Upper lobe of left lung (tissue), 6 donors: ENCODE measurements at regions not wholly inside any gene's neighbourhood (a gene's known extent, or its start where the extent isn't known, plus 50 kb on each side); places are given as distances from the start of the nearest gene placed in this dataset.

Experiments
- ATAC-seq, 2 donors: fragments of 200-7000 bp; cut with Tn5 transposase; one replicate each; pipeline ENCODE4 v1.9.1; 2022; ENCODE audit warnings: mild to moderate bottlenecking in 2 of 2, moderate library complexity in 2 of 2; ENCODE audit not compliant: low FRiP score in 2 of 2
- DNase-seq, 2 donors: peaks; one replicate each; pipeline ENCODE4 v3.0.0-alpha.2; 2019 to 2020
- H3K27ac ChIP-seq, 4 donors: fragments of 200-600 bp; sonication (generic); one replicate each; pipeline ENCODE4 v1.5.1; 2016 to 2019
- H3K27me3 ChIP-seq, 4 donors: fragments of 200-600 bp; sonication (generic); one replicate each; pipeline ENCODE4 v1.5.1; 2017 to 2019
- H3K36me3 ChIP-seq, 4 donors: fragments of 200-600 bp; sonication (generic); one replicate each; pipeline ENCODE4 v1.5.1; 2016 to 2019
- H3K4me1 ChIP-seq, 4 donors: fragments of 200-600 bp; sonication (generic); one replicate each; pipeline ENCODE4 v1.5.1; 2018 to 2019
- H3K4me3 ChIP-seq, 4 donors: fragments of 200-600 bp; sonication (generic); one replicate each; pipeline ENCODE4 v1.5.1; 2017 to 2019; ENCODE audit warnings: mild to moderate bottlenecking in 2 of 4, moderate library complexity in 1 of 4
- H3K9me3 ChIP-seq, 4 donors: fragments of 200-600 bp; sonication (generic); one replicate each; pipeline ENCODE4 v1.5.1; 2018 to 2019
- EP300 ChIP-seq, 4 donors: sonication (generic); formaldehyde crosslinking; IDR thresholded peaks; one replicate each; pipeline ENCODE4 v1.5.1; 2017; ENCODE audit warnings: antibody characterized with exemption in 4 of 4, control low read depth in 2 of 4
- POLR2A ChIP-seq, 4 donors: fragments of 450-650 bp; IDR thresholded peaks; one replicate each; pipeline ENCODE4 v1.5.1; 2016 to 2017; ENCODE audit warnings: antibody characterized with exemption in 4 of 4, mild to moderate bottlenecking in 2 of 4
- POLR2AphosphoS5 ChIP-seq, 2 donors: sonication (generic); formaldehyde crosslinking; IDR thresholded peaks; one replicate each; pipeline ENCODE4 v1.5.1; 2017; ENCODE audit warnings: antibody characterized with exemption in 2 of 2
- WGBS, 2 donors: methylation state at CpG; one replicate each; pipeline ENCODE4 v1.1.5; 2017 to 2018; 5-methylcytosine and 5-hydroxymethylcytosine counted together
- TF ChIP-seq, protein P1 (sequence below), 6 experiments: fragments of 450-650 bp in 4 of 6; fragments of 200-600 bp in 2 of 6; sonication (generic) in 2 of 6; IDR thresholded peaks; one replicate each; pipeline ENCODE4 v1.5.1; 2016 to 2019; ENCODE audit warnings: antibody characterized with exemption in 6 of 6
- donor health status: DM: no; HTN: no; CAD: no; lungs with moderate emphysema.
- donor health status: DM: no; HTN: yes; CAD: no; lungs with severe emphysema.

DNA sequence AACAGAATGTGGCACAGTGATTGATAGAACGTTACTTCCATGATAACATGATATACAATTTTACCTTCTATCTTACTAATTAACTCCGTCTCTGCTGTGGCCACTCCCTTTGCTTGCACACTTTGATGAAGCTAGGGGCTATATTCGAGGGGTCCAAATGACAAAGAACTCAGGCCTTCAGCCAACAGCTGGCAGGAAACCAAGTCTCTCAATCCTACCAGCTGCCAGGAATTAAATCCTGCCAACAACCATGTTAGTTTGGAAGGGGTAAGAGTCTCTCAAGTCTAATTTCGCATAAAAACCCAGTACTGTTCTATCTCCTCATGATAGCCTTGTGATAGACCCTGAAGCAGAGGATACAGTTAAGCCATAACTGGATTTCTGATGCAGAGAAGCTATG is 1122.9 kb upstream of the PCDH10 start:
- Histone ChIP-seq H3K27ac (no peak overlapping the region), H3K27me3 (no peaks in the 10 kb centered on the region), H3K9me3 (no peaks in the 10 kb centered on the region), H3K4me1 (no peaks in the 10 kb centered on the region), H3K36me3 (no peaks in the 10 kb centered on the region), H3K4me3 (no peak overlapping the region)
- ATAC-seq (no peak), DNase-seq (no peak)
- WGBS, 2 donors: 22 to 37% methylated on average over 4 of the region's 4 CpGs
- TF ChIP-seq, protein P1, sequence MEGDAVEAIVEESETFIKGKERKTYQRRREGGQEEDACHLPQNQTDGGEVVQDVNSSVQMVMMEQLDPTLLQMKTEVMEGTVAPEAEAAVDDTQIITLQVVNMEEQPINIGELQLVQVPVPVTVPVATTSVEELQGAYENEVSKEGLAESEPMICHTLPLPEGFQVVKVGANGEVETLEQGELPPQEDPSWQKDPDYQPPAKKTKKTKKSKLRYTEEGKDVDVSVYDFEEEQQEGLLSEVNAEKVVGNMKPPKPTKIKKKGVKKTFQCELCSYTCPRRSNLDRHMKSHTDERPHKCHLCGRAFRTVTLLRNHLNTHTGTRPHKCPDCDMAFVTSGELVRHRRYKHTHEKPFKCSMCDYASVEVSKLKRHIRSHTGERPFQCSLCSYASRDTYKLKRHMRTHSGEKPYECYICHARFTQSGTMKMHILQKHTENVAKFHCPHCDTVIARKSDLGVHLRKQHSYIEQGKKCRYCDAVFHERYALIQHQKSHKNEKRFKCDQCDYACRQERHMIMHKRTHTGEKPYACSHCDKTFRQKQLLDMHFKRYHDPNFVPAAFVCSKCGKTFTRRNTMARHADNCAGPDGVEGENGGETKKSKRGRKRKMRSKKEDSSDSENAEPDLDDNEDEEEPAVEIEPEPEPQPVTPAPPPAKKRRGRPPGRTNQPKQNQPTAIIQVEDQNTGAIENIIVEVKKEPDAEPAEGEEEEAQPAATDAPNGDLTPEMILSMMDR (IDR thresholded peaks at IDR 0.05): no peak
- no peak for TF ChIP-seq EP300 (IDR thresholded peaks at IDR 0.05)
- no peak for TF ChIP-seq POLR2AphosphoS5 (IDR thresholded peaks at IDR 0.05)
- no peak for TF ChIP-seq POLR2A (IDR thresholded peaks at IDR 0.05)

DNA sequence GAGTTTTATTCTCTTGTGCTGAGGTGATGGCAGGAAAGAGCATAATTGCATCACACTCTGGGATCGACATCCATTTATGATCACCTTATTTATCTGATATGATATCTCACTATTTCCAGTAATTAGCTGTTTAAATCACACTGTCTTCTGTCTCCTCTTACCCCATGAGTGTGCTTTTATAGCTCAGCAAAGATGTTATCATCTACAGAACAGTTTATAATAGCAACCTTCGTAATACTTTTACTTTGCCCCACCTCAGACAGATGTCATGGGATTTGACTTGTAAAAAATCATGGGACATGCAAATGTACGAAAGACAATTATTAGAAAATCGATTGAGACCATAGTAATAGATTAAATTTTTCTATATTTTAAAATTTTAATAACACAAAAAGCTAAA is 1122.3 kb upstream of the PCDH10 start:
- TF ChIP-seq POLR2AphosphoS5 (IDR thresholded peaks at IDR 0.05) (no peak), EP300 (IDR thresholded peaks at IDR 0.05) (no peak), POLR2A (IDR thresholded peaks at IDR 0.05) (no peak)
- TF ChIP-seq, protein P1 (IDR thresholded peaks at IDR 0.05): no peak
- no peaks in the 10 kb centered on the region for H3K27me3 ChIP-seq
- no peaks in the 10 kb centered on the region for H3K4me1 ChIP-seq
- H3K36me3 ChIP-seq: no peaks in the 10 kb centered on the region
- H3K4me3 ChIP-seq: no peak overlapping the region
- H3K9me3 ChIP-seq: no peaks in the 10 kb centered on the region
- ATAC-seq (no peak), DNase-seq (no peak)
- 57 to 63% methylated on average over 4 of the region's 4 CpGs for WGBS, 2 donors
- H3K27ac ChIP-seq: no peak overlapping the region

DNA sequence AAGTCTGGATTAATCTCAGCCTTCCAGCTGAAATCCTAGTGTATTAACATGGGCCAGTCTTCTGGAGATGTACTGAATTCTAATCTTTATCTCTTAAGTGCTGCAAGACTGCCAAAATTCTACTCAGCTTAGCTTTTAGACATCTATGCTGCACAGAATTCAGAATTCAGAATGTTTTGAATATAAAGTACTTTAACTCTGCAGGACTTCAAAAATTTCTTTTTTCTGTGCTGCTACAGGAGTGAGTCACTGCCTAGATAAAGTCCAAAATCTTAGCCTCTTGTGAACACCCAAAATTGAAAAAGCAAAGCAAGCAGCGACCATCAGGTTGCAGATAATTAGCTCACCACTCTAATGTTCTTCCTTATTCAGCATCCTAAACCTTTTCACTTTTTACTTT is 1092.6 kb upstream of the PCDH10 start:
- H3K27me3 ChIP-seq: no peaks in the 10 kb centered on the region
- TF ChIP-seq EP300 (IDR thresholded peaks at IDR 0.05): no peak
- TF ChIP-seq POLR2AphosphoS5 (IDR thresholded peaks at IDR 0.05): no peak
- TF ChIP-seq, protein P1 (IDR thresholded peaks at IDR 0.05): no peak
- TF ChIP-seq POLR2A (IDR thresholded peaks at IDR 0.05): no peak
- no peak overlapping the region for H3K27ac ChIP-seq
- H3K36me3 ChIP-seq: no peaks in the 10 kb centered on the region
- DNase-seq (no peak), ATAC-seq (no peak)
- 78% methylated on average over 1 of the region's 1 CpG for WGBS, 2 donors
- H3K4me3 ChIP-seq: no peak overlapping the region
- no peaks in the 10 kb centered on the region for H3K9me3 ChIP-seq
- no peaks in the 10 kb centered on the region for H3K4me1 ChIP-seq

DNA sequence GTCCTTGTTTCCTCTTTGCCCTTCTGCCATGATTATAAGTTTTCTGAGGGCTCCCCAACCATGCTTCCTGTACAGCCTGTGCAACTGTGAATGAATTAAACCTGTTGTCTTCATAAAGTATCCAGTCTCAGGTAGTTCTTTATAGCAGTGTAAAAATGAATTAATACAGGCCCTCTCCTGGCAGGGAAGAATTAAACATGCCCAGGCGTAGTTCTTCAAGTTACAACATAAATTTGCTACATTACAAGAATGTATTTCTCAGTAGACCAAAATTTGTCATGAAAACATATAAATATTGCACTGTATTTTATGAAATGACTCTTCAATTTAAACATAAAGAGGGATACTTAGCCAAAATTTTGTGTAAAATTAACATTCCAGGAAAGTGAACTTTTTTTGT is 1089.9 kb upstream of the PCDH10 start:
- Histone ChIP-seq H3K36me3 (no peaks in the 10 kb centered on the region), H3K27ac (no peak overlapping the region), H3K9me3 (no peaks in the 10 kb centered on the region), H3K4me3 (no peak overlapping the region), H3K4me1 (no peaks in the 10 kb centered on the region), H3K27me3 (no peaks in the 10 kb centered on the region)
- ATAC-seq (no peak), DNase-seq (no peak)
- TF ChIP-seq, protein P1 (IDR thresholded peaks at IDR 0.05): no peak
- TF ChIP-seq POLR2A (IDR thresholded peaks at IDR 0.05): no peak
- no peak for TF ChIP-seq EP300 (IDR thresholded peaks at IDR 0.05)
- no peak for TF ChIP-seq POLR2AphosphoS5 (IDR thresholded peaks at IDR 0.05)
- 92 to 93% methylated on average over 1 of the region's 1 CpG for WGBS, 2 donors

DNA sequence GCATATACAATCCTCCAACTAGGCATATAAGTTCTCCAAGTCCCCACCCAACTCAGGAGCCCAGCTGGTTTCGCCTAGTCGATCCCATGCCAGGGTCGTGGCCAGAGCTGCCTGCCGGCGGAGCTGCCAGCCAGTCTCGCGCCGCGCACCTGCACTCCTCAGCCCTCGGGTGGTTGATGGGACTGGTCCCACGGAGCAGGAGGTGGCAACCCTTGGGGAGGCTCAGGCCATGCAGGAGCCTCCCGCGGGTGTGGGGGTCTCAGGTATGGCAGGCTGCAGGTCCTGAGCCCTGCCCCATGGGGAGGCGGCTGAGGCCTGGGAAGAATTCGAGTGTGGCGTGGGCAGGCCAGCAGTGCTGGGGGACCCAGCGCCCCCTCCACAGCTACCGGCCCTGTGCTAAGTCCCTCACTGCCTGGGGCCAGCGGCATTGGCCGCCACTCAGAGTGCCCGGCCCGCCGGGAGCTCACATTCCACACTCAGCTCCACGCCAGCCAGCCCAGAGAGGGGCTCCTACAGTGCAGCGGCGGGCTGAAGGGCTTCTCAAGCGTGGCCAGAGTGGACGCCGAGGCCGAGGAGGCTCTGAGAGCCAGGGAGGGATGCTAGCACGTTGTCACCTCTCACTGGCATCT is 1086.4 kb upstream of the PCDH10 start:
- Histone ChIP-seq H3K27ac (no peak overlapping the region), H3K4me1 (no peaks in the 10 kb centered on the region), H3K27me3 (no peaks in the 10 kb centered on the region), H3K4me3 (no peak overlapping the region), H3K36me3 (no peaks in the 10 kb centered on the region), H3K9me3 (no peaks in the 10 kb centered on the region)
- 96 to 97% methylated on average over 11 to 29 of the region's 31 CpGs for WGBS, 2 donors
- ATAC-seq (peak in 1 of 2 donors; percentile 31), DNase-seq (peak in 1 of 2 donors; percentile 67)
- TF ChIP-seq POLR2AphosphoS5 (IDR thresholded peaks at IDR 0.05) (no peak), POLR2A (IDR thresholded peaks at IDR 0.05) (no peak), EP300 (IDR thresholded peaks at IDR 0.05) (no peak)
- TF ChIP-seq, protein P1 (IDR thresholded peaks at IDR 0.05): no peak
